GM19240 (cell line): ENCODE measurements at regions not wholly inside any gene's neighbourhood (a gene's known extent, or its start where the extent isn't known, plus 50 kb on each side); places are given as distances from the start of the nearest gene placed in this dataset.
"Not testable (repeated sequence)": the region's sequence is repeated elsewhere in the genome, so short reads cannot be mapped to it uniquely, and the experiment has no call there.

Experiments used
- DNase-seq: peaks from one replicate; pipeline ENCODE4 v3.0.0; 2011; ENCODE audit warnings: low spot score; ENCODE audit not compliant: insufficient read length

GRCh38 chr1:219560856-219561255 is 52.0 kb downstream of the ZC3H11B start:
- DNase-seq: no peak

- DNase-seq: no peak
Measured at GRCh38 chr1:219559899-219560298, 53.0 kb downstream of the ZC3H11B start.

GRCh38 chr1:219555806-219556205 is 57.1 kb downstream of the ZC3H11B start:
- no peak for DNase-seq

GRCh38 chr1:219555031-219555692 is 57.7 kb downstream of the ZC3H11B start:
- no peak for DNase-seq

- no peak for DNase-seq
Measured at GRCh38 chr1:219553934-219554502, 58.9 kb downstream of the ZC3H11B start.

- no peak for DNase-seq
Measured at GRCh38 chr1:219550201-219550600, 62.7 kb downstream of the ZC3H11B start.

GRCh38 chr1:219549215-219549614 is 63.7 kb downstream of the ZC3H11B start:
- no peak for DNase-seq

GRCh38 chr1:219548386-219548785 is 64.5 kb downstream of the ZC3H11B start:
- no peak for DNase-seq

- not testable (repeated sequence) for DNase-seq
Measured at GRCh38 chr1:219545756-219546155, 67.1 kb downstream of the ZC3H11B start.

GRCh38 chr1:219544163-219544846 is 68.6 kb downstream of the ZC3H11B start:
- DNase-seq: no peak

GRCh38 chr1:219542828-219543518 is 69.9 kb downstream of the ZC3H11B start:
- DNase-seq: no peak

- no peak for DNase-seq
Measured at GRCh38 chr1:219541946-219542345, 71.0 kb downstream of the ZC3H11B start.

- DNase-seq: no peak
Measured at GRCh38 chr1:219539645-219540254, 73.2 kb downstream of the ZC3H11B start.

- no peak for DNase-seq
Measured at GRCh38 chr1:219538886-219539285, 74.0 kb downstream of the ZC3H11B start.

GRCh38 chr1:219537223-219537631 is 75.7 kb downstream of the ZC3H11B start:
- no peak for DNase-seq

- no peak for DNase-seq
Measured at GRCh38 chr1:219536038-219536437, 76.9 kb downstream of the ZC3H11B start.

- DNase-seq: no peak
Measured at GRCh38 chr1:219534991-219535390, 77.9 kb downstream of the ZC3H11B start.

- no peak for DNase-seq
Measured at GRCh38 chr1:219533280-219533679, 79.6 kb downstream of the ZC3H11B start.

GRCh38 chr1:219529116-219529515 is 83.8 kb downstream of the ZC3H11B start:
- no peak for DNase-seq

- no peak for DNase-seq
Measured at GRCh38 chr1:219528633-219529032, 84.3 kb downstream of the ZC3H11B start.

GRCh38 chr1:219527994-219528393 is 84.9 kb downstream of the ZC3H11B start:
- no peak for DNase-seq

- no peak for DNase-seq
Measured at GRCh38 chr1:219526074-219526473, 86.8 kb downstream of the ZC3H11B start.
